Glutamatergic neuron (in vitro differentiated cells): ENCODE measurements at regions not wholly inside any gene's neighbourhood (a gene's known extent, or its start where the extent isn't known, plus 50 kb on each side); places are given as distances from the start of the nearest gene placed in this dataset.
A peak's percentile ranks its signal among the peaks of the same experiment; 100 is the strongest.
"Not testable (repeated sequence)": the region's sequence is repeated elsewhere in the genome, so short reads cannot be mapped to it uniquely, and the experiment has no call there.

Experiments
- DNase-seq: peaks from one replicate; pipeline ENCODE4 v3.0.0; 2022
- H3K27ac Mint-ChIP-seq: one replicate; pipeline ENCODE4 v1.8.0; 2020; ENCODE audit warnings: mild to moderate bottlenecking, mixed read lengths, inconsistent platforms; ENCODE audit not compliant: unreplicated experiment
- H3K27me3 Mint-ChIP-seq: one replicate; pipeline ENCODE4 v1.8.0; 2020; ENCODE audit warnings: mild to moderate bottlenecking, moderate library complexity, mixed read lengths, inconsistent platforms; ENCODE audit not compliant: unreplicated experiment
- H3K36me3 Mint-ChIP-seq: one replicate; pipeline ENCODE4 v1.8.0; 2020; ENCODE audit warnings: mild to moderate bottlenecking, mixed read lengths, inconsistent platforms; ENCODE audit not compliant: unreplicated experiment
- H3K4me1 Mint-ChIP-seq: one replicate; pipeline ENCODE4 v1.8.0; 2020; ENCODE audit warnings: mild to moderate bottlenecking, low read depth, mixed read lengths, inconsistent platforms; ENCODE audit not compliant: unreplicated experiment
- H3K4me3 Mint-ChIP-seq: one replicate; pipeline ENCODE4 v1.8.0; 2020; ENCODE audit warnings: mild to moderate bottlenecking, mixed read lengths, inconsistent platforms; ENCODE audit not compliant: unreplicated experiment
- H3K9me3 Mint-ChIP-seq: one replicate; pipeline ENCODE4 v1.8.0; 2020; ENCODE audit warnings: mild to moderate bottlenecking, moderate library complexity, mixed read lengths, inconsistent platforms; ENCODE audit not compliant: unreplicated experiment
- TF ChIP-seq, protein P1 (sequence below): fragments of 200-600 bp; sonication (generic); IDR thresholded peaks from one replicate; pipeline ENCODE4 v1.5.0; 2021; ENCODE audit not compliant: partially characterized antibody, unreplicated experiment

DNA sequence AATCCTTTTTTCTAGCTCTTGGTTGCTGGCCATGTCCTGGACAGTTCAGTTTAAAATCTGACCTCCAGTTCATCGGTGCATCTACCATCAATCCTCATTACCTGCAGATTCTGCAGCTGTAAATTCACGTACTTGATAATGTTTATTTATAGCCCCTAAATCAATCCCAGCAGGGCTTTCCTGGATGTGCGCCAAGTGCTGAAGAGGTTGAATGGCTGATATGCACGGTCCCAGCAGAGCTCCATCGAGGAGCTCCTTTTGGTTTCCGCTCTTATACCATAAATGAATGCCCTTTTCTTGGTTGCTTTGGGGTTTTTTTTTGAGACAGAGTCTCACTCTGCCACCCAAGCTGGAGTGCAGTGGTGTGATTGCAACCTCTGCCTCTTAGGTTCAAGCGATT is 91.2 kb upstream of the CCZ1B start:
- no peak overlapping the region for H3K27ac Mint-ChIP-seq
- DNase-seq = no peak
- TF ChIP-seq, protein P1, sequence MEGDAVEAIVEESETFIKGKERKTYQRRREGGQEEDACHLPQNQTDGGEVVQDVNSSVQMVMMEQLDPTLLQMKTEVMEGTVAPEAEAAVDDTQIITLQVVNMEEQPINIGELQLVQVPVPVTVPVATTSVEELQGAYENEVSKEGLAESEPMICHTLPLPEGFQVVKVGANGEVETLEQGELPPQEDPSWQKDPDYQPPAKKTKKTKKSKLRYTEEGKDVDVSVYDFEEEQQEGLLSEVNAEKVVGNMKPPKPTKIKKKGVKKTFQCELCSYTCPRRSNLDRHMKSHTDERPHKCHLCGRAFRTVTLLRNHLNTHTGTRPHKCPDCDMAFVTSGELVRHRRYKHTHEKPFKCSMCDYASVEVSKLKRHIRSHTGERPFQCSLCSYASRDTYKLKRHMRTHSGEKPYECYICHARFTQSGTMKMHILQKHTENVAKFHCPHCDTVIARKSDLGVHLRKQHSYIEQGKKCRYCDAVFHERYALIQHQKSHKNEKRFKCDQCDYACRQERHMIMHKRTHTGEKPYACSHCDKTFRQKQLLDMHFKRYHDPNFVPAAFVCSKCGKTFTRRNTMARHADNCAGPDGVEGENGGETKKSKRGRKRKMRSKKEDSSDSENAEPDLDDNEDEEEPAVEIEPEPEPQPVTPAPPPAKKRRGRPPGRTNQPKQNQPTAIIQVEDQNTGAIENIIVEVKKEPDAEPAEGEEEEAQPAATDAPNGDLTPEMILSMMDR = no peak
- peaks cover 4% of the 10 kb centered on the region for H3K9me3 Mint-ChIP-seq
- no peaks in the 10 kb centered on the region for H3K27me3 Mint-ChIP-seq
- no peaks in the 10 kb centered on the region for H3K4me1 Mint-ChIP-seq
- H3K36me3 Mint-ChIP-seq = no peaks in the 10 kb centered on the region
- H3K4me3 Mint-ChIP-seq = no peak overlapping the region

DNA sequence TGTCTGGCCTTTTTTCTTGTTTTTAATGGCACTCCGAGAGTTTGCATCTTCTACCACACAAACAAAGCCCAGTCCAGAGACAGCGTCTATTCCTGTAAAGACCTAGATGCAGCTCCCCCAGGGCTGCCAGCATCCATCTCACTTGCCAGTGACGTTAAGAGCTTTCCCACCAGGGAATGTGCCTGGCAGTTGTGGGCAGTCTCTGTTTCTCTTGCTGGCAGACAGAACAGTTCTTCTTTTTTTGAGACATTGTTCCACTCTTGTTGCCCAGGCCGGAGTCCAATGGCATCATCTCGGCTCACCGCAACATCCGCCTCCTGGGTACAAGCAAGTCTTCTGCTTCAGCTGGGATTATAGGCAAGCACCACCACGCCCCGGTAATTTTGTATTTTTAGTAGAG is 93.1 kb upstream of the CCZ1B start:
- H3K27me3 Mint-ChIP-seq, H3K9me3 Mint-ChIP-seq, H3K4me1 Mint-ChIP-seq, DNase-seq, H3K4me3 Mint-ChIP-seq, H3K27ac Mint-ChIP-seq, H3K36me3 Mint-ChIP-seq: not testable (repeated sequence)

DNA sequence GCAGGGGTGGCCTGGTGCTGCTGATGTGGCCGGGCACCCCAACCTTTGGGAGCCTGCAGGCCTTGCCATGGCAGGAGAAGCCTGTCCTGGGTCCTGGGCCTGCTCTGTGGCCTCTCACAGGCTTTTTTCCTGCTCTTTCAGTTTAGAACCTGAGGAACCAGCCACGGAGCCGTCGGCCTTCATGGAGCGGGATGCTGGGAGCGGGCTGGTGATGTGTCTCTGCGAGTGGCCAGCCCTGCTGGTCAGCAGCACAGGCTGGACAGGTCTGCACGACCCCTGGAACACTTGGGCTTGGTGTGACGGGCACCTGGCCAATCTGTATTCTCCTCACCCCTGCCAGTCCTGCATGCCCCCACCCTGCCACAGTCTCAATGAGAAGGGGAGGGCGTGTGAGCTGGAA is 98.4 kb upstream of the CCZ1B start:
- not testable (repeated sequence) for H3K36me3 Mint-ChIP-seq, H3K27ac Mint-ChIP-seq, DNase-seq, H3K4me3 Mint-ChIP-seq, H3K4me1 Mint-ChIP-seq, H3K9me3 Mint-ChIP-seq, H3K27me3 Mint-ChIP-seq

DNA sequence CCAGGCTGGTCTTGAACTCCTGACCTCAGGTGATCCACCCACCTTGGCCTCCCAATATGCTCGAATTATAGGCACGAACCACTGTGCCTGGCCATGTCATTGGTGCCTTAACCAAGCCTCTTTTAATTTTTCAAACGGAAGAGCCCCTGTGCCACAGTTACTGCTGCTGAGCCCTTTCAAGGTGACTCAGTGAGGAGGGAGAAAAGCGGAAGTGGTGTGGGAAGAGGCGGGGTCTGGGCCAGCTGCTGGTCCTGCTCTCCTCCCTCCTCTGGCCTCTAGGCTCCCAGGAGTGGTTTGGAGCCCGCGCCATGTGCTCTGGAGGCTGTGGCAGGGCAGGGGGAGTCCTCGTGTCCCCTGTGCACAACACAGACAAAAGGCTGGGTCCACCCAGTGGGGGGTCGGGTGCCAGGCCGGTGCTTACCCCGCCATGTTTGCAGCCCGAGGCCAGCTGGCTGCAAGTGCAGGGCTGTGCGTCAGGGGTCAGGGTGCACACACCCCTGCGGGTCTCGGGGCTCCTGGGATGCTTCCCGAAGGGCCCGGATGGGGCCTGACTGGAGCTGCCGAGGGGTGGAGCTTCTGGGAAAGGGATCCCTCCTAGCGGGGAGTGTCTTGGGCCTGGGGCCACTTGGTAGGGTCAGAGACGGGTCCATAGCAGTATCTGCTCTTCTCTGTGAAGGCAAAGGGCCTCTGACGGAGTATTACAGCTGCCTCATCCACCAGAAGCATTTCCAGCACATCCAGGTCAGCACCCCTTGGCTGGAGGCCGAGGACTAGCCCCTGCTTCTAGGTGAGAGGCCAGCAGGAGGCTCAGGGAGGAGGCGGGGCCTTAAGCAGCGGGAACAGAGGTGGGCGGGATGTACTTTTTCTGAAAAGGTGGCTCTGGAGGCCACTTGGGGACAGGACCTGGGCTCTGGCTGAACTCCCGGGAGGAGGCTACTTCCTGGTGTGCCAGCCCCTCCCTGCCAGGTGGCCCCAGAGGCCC is 100.4 kb upstream of the CCZ1B start:
- DNase-seq, H3K4me3 Mint-ChIP-seq, H3K27ac Mint-ChIP-seq, H3K4me1 Mint-ChIP-seq, H3K9me3 Mint-ChIP-seq, H3K27me3 Mint-ChIP-seq, H3K36me3 Mint-ChIP-seq: not testable (repeated sequence)

DNA sequence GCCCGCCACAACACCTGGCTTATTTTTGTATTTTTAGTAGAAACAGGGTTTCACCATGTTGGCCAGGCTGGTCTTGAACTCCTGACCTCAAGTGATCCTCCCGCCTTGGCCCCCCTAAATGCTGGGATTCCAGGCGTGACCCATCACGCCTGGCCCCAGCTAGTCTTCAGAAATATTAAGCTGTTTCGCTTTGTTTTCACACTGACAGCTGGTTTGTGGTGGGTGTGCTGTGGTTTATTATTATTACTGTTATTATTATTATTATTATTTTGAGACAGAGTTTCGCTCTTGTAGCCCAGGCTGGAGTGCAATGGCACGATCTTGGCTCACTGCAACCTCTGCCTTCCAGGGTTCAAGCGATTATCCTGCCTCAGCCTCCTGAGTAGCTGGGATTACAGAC is 101.6 kb upstream of the CCZ1B start:
- not testable (repeated sequence) for H3K27ac Mint-ChIP-seq, H3K4me3 Mint-ChIP-seq, H3K36me3 Mint-ChIP-seq, H3K9me3 Mint-ChIP-seq, H3K27me3 Mint-ChIP-seq, H3K4me1 Mint-ChIP-seq, DNase-seq

DNA sequence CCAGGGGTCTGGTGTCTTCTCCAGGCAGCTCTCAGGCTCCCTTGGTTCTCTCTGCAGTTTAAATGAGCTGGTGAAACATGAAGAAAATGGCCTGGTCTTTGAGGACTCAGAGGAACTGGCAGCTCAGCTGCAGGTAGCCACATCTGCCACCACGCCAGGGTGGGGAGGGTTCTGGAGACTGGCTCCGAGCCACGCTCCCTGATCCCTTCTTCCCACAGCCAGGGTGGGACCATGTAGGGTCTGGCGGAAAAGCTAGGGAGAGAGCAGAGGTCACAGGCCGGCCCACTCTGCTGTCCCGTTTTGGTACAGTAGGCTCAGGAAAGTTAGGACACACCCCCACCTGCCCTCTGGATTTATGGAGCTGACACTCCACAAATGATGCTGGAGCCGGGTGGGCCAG is 103.5 kb upstream of the CCZ1B start:
- H3K36me3 Mint-ChIP-seq, DNase-seq: not testable (repeated sequence)

DNA sequence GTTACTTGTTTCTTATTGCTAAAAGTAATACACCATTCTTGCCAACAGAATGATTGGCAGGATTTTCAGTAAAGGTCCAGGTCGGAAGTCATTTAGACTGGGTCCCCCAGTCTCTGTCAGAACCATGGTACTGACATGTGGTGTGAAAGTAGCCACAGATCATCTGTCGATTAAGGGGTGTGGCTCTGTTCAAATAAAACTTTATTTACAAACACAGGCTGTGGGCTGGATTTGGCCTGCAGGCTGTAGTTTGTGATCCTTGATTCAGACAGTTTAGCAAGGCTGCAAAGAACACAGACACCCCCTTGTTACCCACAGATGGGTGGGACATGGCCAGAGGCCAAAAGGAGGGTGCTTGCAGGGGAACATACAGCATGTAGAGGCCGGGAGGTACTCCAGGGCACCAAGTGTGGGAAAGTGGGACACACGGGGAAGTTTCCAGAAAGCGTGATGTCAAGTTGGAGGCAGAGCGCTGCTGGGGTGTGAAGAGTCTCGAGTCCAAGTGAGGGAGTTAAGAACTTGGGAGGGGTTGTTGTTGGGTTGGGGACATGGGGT is 104.1 kb upstream of the CCZ1B start:
- H3K4me1 Mint-ChIP-seq, H3K27me3 Mint-ChIP-seq, H3K36me3 Mint-ChIP-seq, H3K27ac Mint-ChIP-seq, H3K9me3 Mint-ChIP-seq, H3K4me3 Mint-ChIP-seq, DNase-seq: not testable (repeated sequence)

More for the DNA sequence above, 103.5 kb upstream of the CCZ1B start:
- H3K27ac Mint-ChIP-seq, H3K27me3 Mint-ChIP-seq, H3K4me3 Mint-ChIP-seq, H3K4me1 Mint-ChIP-seq, H3K9me3 Mint-ChIP-seq: not testable (repeated sequence)

DNA sequence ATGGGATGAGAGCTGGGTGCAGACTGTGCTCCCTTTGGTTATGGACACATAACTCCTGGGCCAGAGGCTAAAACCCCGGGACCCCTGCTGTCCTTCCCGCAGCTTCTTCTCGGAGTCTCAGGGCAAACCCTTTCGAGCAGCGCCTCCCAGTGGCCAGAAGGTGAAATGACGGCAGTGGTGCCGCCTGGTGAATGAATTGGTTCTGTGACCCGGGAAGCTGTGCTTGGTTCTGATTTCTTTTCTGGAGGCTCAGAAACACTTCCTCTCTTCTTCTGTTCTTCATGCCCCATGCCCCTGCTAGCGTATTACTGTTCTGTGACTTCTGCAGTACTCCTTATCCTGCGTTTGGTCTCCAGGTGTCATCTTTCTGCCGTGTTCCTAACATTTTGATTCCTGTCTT is 104.7 kb upstream of the CCZ1B start:
- not testable (repeated sequence) for H3K27ac Mint-ChIP-seq, H3K27me3 Mint-ChIP-seq, H3K36me3 Mint-ChIP-seq, H3K4me1 Mint-ChIP-seq, H3K4me3 Mint-ChIP-seq, H3K9me3 Mint-ChIP-seq
- TF ChIP-seq, protein P1 = peak; percentile 81
- peak; percentile 69 for DNase-seq

DNA sequence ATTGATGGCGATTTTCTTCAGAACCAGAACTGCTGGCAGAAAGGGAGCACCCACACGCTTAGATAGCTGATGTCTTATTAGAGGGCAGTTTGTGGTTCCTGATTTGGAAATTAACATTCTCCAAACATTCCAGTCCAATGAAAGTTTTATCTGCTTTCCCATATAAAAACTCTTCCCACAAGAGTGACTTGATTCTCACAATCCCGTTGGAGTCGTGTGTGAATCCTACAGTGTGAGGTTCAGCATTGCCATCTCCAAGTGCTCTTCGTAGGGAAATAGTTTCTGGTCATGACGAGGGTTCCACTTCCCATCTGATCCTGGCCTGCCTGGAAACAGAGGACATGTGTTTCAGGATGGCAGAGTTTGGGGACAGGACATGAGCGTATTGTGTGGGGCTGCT is 105.4 kb upstream of the CCZ1B start:
- not testable (repeated sequence) for H3K4me1 Mint-ChIP-seq, DNase-seq, H3K4me3 Mint-ChIP-seq, H3K36me3 Mint-ChIP-seq, H3K27me3 Mint-ChIP-seq, H3K9me3 Mint-ChIP-seq, H3K27ac Mint-ChIP-seq

DNA sequence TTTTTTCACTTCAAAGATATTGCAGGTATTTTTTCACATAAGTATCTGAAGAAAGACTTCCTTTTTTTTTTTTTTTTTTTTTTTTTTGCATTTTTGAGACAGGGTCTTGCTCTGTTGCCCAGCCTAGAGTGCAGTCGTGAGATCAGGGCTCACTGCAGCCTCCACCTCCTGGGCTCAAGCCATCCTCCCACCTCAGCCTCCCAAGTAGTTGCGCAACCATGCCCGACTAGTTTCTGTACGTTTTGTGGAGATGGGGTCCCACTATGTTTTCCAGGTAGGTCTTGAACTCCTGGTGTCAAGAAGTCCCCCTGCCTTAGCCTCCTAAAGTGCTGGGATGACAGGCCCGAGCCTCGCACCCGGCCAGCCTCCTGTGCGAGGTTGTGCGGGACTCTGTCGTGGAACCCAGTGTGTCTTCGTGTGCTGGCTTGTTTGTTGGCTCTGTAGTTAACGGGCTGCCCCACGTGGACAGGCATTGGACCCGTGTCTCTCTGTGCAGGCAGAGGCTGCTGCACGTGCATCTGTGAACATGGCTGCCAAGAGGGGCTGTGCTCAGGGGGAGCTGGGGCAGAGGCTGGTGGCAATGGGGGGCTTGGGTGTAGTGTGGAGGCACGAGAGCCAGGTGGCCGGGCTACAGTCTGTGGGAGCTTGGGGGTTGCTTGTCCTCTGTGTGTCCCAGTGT is 108.0 kb upstream of the CCZ1B start:
- not testable (repeated sequence) for H3K36me3 Mint-ChIP-seq, H3K27me3 Mint-ChIP-seq, H3K4me1 Mint-ChIP-seq, H3K4me3 Mint-ChIP-seq, DNase-seq, H3K9me3 Mint-ChIP-seq, H3K27ac Mint-ChIP-seq
